SK-N-SH (cell line): ENCODE measurements at regions not wholly inside any gene's neighbourhood (a gene's known extent, or its start where the extent isn't known, plus 50 kb on each side); places are given as distances from the start of the nearest gene placed in this dataset.

Experiments
- POLR2AphosphoS5 ChIP-seq: IDR thresholded peaks from 2 replicates; pipeline ENCODE4 v1.6.1; 2012; ENCODE audit warnings: low read depth, low read length
- TAF1 ChIP-seq: IDR thresholded peaks from 2 replicates; pipeline ENCODE4 v1.6.1; 2012; ENCODE audit warnings: low read depth, mild to moderate bottlenecking, low read length, moderate library complexity, borderline replicate concordance
- TF ChIP-seq, protein P1 (sequence below): fragments of 200-600 bp; sonication (generic); IDR thresholded peaks from 2 replicates; pipeline ENCODE4 v1.6.1; 2017; ENCODE audit warnings: antibody characterized with exemption, mild to moderate bottlenecking, moderate library complexity

DNA sequence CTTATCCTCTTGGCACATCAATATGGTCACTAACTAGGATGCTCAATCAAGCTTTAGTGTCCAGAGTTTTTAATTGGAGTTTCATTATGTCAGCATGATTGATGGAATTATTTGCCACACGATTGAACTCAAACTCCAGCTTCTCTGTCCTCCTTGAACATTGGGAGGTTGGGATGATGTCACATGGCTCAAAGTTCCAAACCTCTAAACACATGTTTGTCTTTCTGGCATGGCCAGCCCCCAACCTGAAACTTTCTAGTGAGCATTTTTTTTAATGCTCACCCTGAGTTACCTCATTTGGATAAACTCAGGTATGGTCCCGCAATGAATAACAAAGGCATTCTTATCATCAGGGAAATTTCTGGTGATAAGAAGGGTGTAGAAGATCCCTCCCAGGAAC is 86.0 kb downstream of the RHOU start:
- no peak for TF ChIP-seq TAF1
- TF ChIP-seq, protein P1, sequence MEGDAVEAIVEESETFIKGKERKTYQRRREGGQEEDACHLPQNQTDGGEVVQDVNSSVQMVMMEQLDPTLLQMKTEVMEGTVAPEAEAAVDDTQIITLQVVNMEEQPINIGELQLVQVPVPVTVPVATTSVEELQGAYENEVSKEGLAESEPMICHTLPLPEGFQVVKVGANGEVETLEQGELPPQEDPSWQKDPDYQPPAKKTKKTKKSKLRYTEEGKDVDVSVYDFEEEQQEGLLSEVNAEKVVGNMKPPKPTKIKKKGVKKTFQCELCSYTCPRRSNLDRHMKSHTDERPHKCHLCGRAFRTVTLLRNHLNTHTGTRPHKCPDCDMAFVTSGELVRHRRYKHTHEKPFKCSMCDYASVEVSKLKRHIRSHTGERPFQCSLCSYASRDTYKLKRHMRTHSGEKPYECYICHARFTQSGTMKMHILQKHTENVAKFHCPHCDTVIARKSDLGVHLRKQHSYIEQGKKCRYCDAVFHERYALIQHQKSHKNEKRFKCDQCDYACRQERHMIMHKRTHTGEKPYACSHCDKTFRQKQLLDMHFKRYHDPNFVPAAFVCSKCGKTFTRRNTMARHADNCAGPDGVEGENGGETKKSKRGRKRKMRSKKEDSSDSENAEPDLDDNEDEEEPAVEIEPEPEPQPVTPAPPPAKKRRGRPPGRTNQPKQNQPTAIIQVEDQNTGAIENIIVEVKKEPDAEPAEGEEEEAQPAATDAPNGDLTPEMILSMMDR: no peak
- TF ChIP-seq POLR2AphosphoS5: no peak
